ENCODE measurements at regions not wholly inside any gene's neighbourhood (a gene's known extent, or its start where the extent isn't known, plus 50 kb on each side); places are given as distances from the start of the nearest gene placed in this dataset.
"Not testable (repeated sequence)": the region's sequence is repeated elsewhere in the genome, so short reads cannot be mapped to it uniquely, and the experiment has no call there.

- Mint-ChIP-seq H3K4me1 (ENCODE audit: low read depth) (no peaks in the 10 kb centered on the region), H3K4me3 (no peak overlapping the region), H3K27me3 (ENCODE audit: low read depth) (no peaks in the 10 kb centered on the region), H3K27ac (no peak overlapping the region), H3K9me3 (ENCODE audit: insufficient read depth) (peaks cover 11% of the 10 kb centered on the region), H3K36me3 (ENCODE audit: low read depth) (no peaks in the 10 kb centered on the region)
- no peak for DNase-seq
- ChIA-PET POLR2A (no interaction called here), CTCF (no interaction called here)
- no peak for ATAC-seq
Observed at GRCh38 chr4:64000241-64000640, 409.0 kb downstream of the TECRL start.

- H3K36me3 Mint-ChIP-seq (ENCODE audit: low read depth) = no peaks in the 10 kb centered on the region
- H3K27me3 Mint-ChIP-seq (ENCODE audit: low read depth) = no peaks in the 10 kb centered on the region
- no peaks in the 10 kb centered on the region for H3K4me1 Mint-ChIP-seq (ENCODE audit: low read depth)
- H3K9me3 Mint-ChIP-seq (ENCODE audit: insufficient read depth) = peaks cover 31% of the 10 kb centered on the region
- DNase-seq = no peak
- POLR2A ChIA-PET = no interaction called here
- CTCF ChIA-PET = no interaction called here
- ATAC-seq = no peak
- H3K4me3 Mint-ChIP-seq = no peak overlapping the region
- H3K27ac Mint-ChIP-seq = no peak overlapping the region
Observed at GRCh38 chr4:63986253-63986652, 423.0 kb downstream of the TECRL start.

GRCh38 chr4:63983224-63983623, 426.0 kb downstream of the TECRL start:
- CTCF ChIA-PET = no interaction called here
- POLR2A ChIA-PET = no interaction called here
- peaks cover 26% of the 10 kb centered on the region for H3K9me3 Mint-ChIP-seq (ENCODE audit: insufficient read depth)

GRCh38 chr4:63965875-63966274, 443.4 kb downstream of the TECRL start:
- Mint-ChIP-seq H3K36me3 (ENCODE audit: low read depth) (no peaks in the 10 kb centered on the region), H3K4me3 (no peak overlapping the region), H3K4me1 (ENCODE audit: low read depth) (no peaks in the 10 kb centered on the region), H3K27ac (no peak overlapping the region), H3K27me3 (ENCODE audit: low read depth) (no peaks in the 10 kb centered on the region), H3K9me3 (ENCODE audit: insufficient read depth) (peaks cover 4% of the 10 kb centered on the region)
- ChIA-PET CTCF (no interaction called here), POLR2A (no interaction called here)
- no peak for DNase-seq
- ATAC-seq = no peak

More at GRCh38 chr4:63983224-63983623, 426.0 kb downstream of the TECRL start:
- ATAC-seq = no peak
- DNase-seq = no peak
- H3K27me3 Mint-ChIP-seq (ENCODE audit: low read depth) = no peaks in the 10 kb centered on the region
- H3K4me3 Mint-ChIP-seq = no peak overlapping the region
- H3K4me1 Mint-ChIP-seq (ENCODE audit: low read depth) = no peaks in the 10 kb centered on the region
- H3K27ac Mint-ChIP-seq = no peak overlapping the region
- no peaks in the 10 kb centered on the region for H3K36me3 Mint-ChIP-seq (ENCODE audit: low read depth)

- H3K4me1 Mint-ChIP-seq (ENCODE audit: low read depth); POLR2A ChIA-PET; CTCF ChIA-PET; DNase-seq; H3K27ac Mint-ChIP-seq; H3K27me3 Mint-ChIP-seq (ENCODE audit: low read depth); ATAC-seq; H3K36me3 Mint-ChIP-seq (ENCODE audit: low read depth); H3K4me3 Mint-ChIP-seq: not testable (repeated sequence)
- peaks cover 17% of the 10 kb centered on the region for H3K9me3 Mint-ChIP-seq (ENCODE audit: insufficient read depth)
Observed at GRCh38 chr4:63942706-63943286, 466.5 kb downstream of the TECRL start.

- CTCF ChIA-PET = no interaction called here
- Mint-ChIP-seq H3K27me3 (ENCODE audit: low read depth) (no peaks in the 10 kb centered on the region), H3K9me3 (ENCODE audit: insufficient read depth) (peaks cover 15% of the 10 kb centered on the region)
Observed at GRCh38 chr4:63937961-63938360, 471.3 kb downstream of the TECRL start.

GRCh38 chr4:63922146-63922545, 487.1 kb downstream of the TECRL start:
- Mint-ChIP-seq H3K9me3 (ENCODE audit: insufficient read depth) (no peaks in the 10 kb centered on the region), H3K4me3 (no peak overlapping the region), H3K27me3 (ENCODE audit: low read depth) (no peaks in the 10 kb centered on the region), H3K27ac (no peak overlapping the region), H3K4me1 (ENCODE audit: low read depth) (no peaks in the 10 kb centered on the region), H3K36me3 (ENCODE audit: low read depth) (no peaks in the 10 kb centered on the region)
- ChIA-PET CTCF (no interaction called here), POLR2A (no interaction called here)
- DNase-seq = no peak
- no peak for ATAC-seq

More at GRCh38 chr4:63937961-63938360, 471.3 kb downstream of the TECRL start:
- DNase-seq = no peak
- no peak overlapping the region for H3K27ac Mint-ChIP-seq
- no peak for ATAC-seq
- no peaks in the 10 kb centered on the region for H3K36me3 Mint-ChIP-seq (ENCODE audit: low read depth)
- POLR2A ChIA-PET = no interaction called here
- H3K4me1 Mint-ChIP-seq (ENCODE audit: low read depth) = no peaks in the 10 kb centered on the region
- no peak overlapping the region for H3K4me3 Mint-ChIP-seq

- Mint-ChIP-seq H3K36me3 (ENCODE audit: low read depth) (no peaks in the 10 kb centered on the region), H3K27ac (no peak overlapping the region), H3K9me3 (ENCODE audit: insufficient read depth) (no peaks in the 10 kb centered on the region), H3K27me3 (ENCODE audit: low read depth) (no peaks in the 10 kb centered on the region), H3K4me1 (ENCODE audit: low read depth) (no peaks in the 10 kb centered on the region), H3K4me3 (no peak overlapping the region)
- CTCF ChIA-PET = no interaction called here
- DNase-seq (no peak), ATAC-seq (no peak)
- POLR2A ChIA-PET = no interaction called here
Observed at GRCh38 chr4:63921561-63921960, 487.7 kb downstream of the TECRL start.

GRCh38 chr4:63919636-63920365, 489.4 kb downstream of the TECRL start:
- H3K4me3 Mint-ChIP-seq = no peak overlapping the region
- H3K36me3 Mint-ChIP-seq (ENCODE audit: low read depth) = no peaks in the 10 kb centered on the region
- ChIA-PET POLR2A (no interaction called here), CTCF (no interaction called here)
- H3K27ac Mint-ChIP-seq = no peak overlapping the region
- DNase-seq = no peak
- no peak for ATAC-seq
- no peaks in the 10 kb centered on the region for H3K27me3 Mint-ChIP-seq (ENCODE audit: low read depth)
- H3K4me1 Mint-ChIP-seq (ENCODE audit: low read depth) = no peaks in the 10 kb centered on the region
- peaks cover 1% of the 10 kb centered on the region for H3K9me3 Mint-ChIP-seq (ENCODE audit: insufficient read depth)

GRCh38 chr4:63906660-63907183, 502.5 kb downstream of the TECRL start:
- ChIA-PET CTCF (no interaction called here), POLR2A (no interaction called here)
- no peaks in the 10 kb centered on the region for H3K4me1 Mint-ChIP-seq (ENCODE audit: low read depth)
- H3K27ac Mint-ChIP-seq = no peak overlapping the region
- DNase-seq (no peak), ATAC-seq (no peak)
- H3K36me3 Mint-ChIP-seq (ENCODE audit: low read depth) = no peaks in the 10 kb centered on the region
- H3K27me3 Mint-ChIP-seq (ENCODE audit: low read depth) = no peaks in the 10 kb centered on the region
- H3K4me3 Mint-ChIP-seq = no peak overlapping the region
- no peaks in the 10 kb centered on the region for H3K9me3 Mint-ChIP-seq (ENCODE audit: insufficient read depth)

GRCh38 chr4:63904201-63904600, 505.0 kb downstream of the TECRL start:
- POLR2A ChIA-PET = no interaction called here
- H3K27me3 Mint-ChIP-seq (ENCODE audit: low read depth) = no peaks in the 10 kb centered on the region

GRCh38 chr4:63901304-63901703, 507.9 kb downstream of the TECRL start:
- Mint-ChIP-seq H3K4me1 (ENCODE audit: low read depth) (no peaks in the 10 kb centered on the region), H3K9me3 (ENCODE audit: insufficient read depth) (peaks cover 3% of the 10 kb centered on the region), H3K27me3 (ENCODE audit: low read depth) (no peaks in the 10 kb centered on the region), H3K36me3 (ENCODE audit: low read depth) (no peaks in the 10 kb centered on the region), H3K27ac (no peak overlapping the region), H3K4me3 (no peak overlapping the region)
- CTCF ChIA-PET = no interaction called here
- no peak for DNase-seq
- no peak for ATAC-seq
- POLR2A ChIA-PET = no interaction called here

More at GRCh38 chr4:63904201-63904600, 505.0 kb downstream of the TECRL start:
- DNase-seq = no peak
- CTCF ChIA-PET = no interaction called here
- Mint-ChIP-seq H3K4me1 (ENCODE audit: low read depth) (no peaks in the 10 kb centered on the region), H3K27ac (no peak overlapping the region), H3K9me3 (ENCODE audit: insufficient read depth) (no peaks in the 10 kb centered on the region), H3K4me3 (no peak overlapping the region), H3K36me3 (ENCODE audit: low read depth) (no peaks in the 10 kb centered on the region)
- no peak for ATAC-seq

GRCh38 chr4:63898961-63899360, 510.3 kb downstream of the TECRL start:
- Mint-ChIP-seq H3K27me3 (ENCODE audit: low read depth) (no peaks in the 10 kb centered on the region), H3K4me1 (ENCODE audit: low read depth) (no peaks in the 10 kb centered on the region)
- no peak for DNase-seq

More at GRCh38 chr4:63898961-63899360, 510.3 kb downstream of the TECRL start:
- Mint-ChIP-seq H3K27ac (no peak overlapping the region), H3K4me3 (no peak overlapping the region), H3K36me3 (ENCODE audit: low read depth) (no peaks in the 10 kb centered on the region), H3K9me3 (ENCODE audit: insufficient read depth) (peaks cover 3% of the 10 kb centered on the region)
- ATAC-seq = no peak
- POLR2A ChIA-PET = no interaction called here
- CTCF ChIA-PET = no interaction called here
